Posterior cingulate gyrus (tissue), 11 donors: ENCODE measurements at regions not wholly inside any gene's neighbourhood (a gene's known extent, or its start where the extent isn't known, plus 50 kb on each side); places are given as distances from the start of the nearest gene placed in this dataset.

ENCODE experiments used
- DNase-seq, 10 donors: peaks; one replicate each; pipeline versions ENCODE4 v3.0.0 to v3.0.0-alpha.2; 2020 to 2021; ENCODE audit warnings: mixed read lengths in 3 of 10
- intact Hi-C: fragments of 100-400 bp; cut with DNase I; formaldehyde crosslinking; loops from one replicate; pipeline ENCODE4 v1.15.1; 2023

DNA sequence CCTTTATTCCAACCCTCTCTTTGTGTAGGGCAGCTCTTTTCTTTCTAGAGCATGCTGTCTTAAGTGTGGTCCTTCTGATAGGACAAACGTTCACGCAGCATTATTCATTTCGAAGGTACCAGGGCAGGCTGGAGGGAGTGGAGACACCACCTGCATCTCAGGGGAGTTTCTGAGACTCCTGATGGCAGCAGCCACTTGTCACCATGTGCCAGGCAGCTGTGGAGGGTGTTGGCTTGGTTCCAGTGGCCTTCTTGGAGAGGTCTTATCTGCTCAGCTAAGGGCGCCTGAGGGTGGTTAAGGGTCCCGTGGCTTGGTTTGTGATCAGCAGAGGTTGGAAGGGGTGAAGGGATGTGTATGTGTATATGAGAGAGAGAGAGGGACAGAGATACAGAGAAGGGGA lies 257.1 kb upstream of the EEF2KMT start:
- no peak for DNase-seq
- intact Hi-C loops: no loop called here

DNA sequence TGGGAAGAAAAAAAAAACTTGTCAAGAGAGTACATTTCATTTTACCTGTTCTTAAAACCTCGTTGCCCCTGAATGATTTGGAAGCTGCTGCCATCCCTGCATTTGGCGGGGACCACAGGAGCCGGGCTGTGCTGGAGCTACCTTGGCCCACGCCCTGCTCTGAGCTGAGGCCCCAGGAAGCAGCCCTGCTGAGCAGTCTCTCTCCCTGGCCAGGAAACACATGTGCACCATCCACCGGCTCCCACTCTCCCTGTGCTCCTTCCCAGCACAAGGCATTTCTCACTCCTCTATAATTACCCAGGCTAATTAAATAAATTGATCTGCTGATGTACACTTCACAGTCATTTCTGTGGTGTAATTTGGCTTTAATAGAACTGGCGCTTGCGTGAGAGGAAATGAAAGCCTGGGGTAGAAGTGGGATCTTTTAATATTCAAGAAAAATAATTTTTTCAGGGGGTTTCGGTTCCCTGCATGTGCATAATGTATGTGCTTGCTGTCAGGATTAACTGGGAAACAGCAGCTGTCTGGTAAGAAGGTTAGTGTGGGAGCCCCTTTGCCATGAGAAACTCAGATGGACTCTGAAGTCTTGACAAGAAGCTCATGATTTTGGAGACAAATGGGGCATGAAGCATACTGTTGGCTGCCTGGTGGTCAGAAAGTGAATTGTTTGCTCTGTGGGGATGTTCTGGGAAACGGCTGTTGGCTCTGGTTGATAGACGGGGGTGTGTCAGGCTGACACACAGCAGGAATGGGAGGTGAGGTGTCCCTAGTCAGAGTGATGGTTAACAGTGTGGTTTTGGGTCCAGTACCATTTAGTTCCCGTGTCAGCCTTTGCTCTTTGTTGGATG lies 252.3 kb upstream of the EEF2KMT start:
- intact Hi-C loops: no loop called here
- no peak for DNase-seq

DNA sequence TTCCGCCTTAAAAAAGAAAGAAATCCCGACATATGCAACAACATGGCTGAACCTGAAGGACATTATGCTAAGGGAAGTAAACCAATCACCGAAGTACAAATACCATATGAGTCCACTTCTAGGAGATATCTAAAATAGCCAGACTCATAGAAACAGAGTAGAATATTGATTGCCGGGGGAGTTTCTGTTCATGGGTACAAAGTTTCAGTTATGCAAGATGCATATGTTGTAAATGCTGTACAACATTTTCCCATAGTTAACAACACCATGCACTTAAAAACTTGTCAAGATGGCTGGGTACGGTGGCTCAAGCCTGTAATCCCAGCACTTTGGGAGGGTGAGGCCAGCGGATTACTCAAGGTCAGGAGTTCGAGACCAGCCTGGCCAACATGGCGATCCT lies 251.5 kb upstream of the EEF2KMT start:
- DNase-seq: no peak
- intact Hi-C loops: no loop called here

DNA sequence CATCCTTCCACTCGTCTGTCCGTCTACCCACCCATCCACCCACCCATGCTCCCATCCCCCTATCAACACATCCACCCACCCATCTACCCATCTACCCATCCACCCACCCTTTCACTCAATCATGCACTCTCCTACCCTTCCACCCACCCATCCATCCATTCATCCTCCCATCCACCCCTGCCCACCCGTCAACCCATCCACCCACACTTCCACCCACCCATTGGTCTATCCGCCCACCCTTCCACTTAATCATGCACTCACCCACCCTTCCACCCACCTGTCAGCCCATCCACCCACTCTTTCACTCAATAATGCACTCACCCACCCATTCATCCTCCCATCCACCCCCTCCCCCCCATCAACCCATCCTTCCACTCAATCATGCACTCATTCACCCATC lies 250.0 kb upstream of the EEF2KMT start:
- intact Hi-C loops: no loop called here
- DNase-seq: no peak

DNA sequence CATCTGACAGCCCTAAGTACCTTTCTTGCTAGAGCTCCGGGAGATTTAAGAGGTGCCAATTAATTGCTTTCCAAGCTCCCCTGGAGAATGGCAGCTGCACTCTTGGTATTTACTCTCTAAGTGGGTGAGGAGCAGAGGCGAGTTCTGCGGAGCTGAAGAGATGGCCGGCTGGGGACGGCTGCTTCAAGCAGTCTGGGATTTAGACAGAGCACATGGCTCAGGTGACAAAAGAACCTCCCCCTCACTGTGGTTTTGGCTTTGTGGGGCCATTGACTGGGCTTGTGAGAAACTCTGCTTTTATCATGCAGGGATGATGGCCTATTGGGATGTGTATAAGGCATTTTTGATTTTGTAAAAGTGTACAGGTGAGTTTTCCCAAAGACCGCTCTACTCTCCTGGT lies 239.3 kb upstream of the EEF2KMT start:
- no peak for DNase-seq
- intact Hi-C loops: no loop called here

DNA sequence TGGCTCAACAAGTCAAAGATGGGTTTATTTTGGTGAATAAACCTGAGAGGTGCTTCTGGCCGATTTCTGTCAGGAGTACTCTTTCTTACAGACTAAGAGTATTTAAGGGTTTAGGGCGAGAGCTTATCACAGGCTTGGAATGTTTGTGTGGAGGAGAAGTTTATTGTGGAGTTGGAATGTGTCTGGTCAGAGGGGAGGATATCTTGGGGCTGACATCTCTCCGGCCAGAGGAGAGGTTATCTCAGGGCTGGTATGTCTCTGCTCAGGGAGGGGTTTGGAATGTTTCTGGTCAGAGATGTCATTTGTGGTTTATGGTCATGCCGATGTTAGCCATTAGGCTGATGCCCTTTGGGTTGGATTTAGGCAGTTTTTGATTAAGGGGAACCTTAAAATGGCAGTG lies 236.4 kb upstream of the EEF2KMT start:
- no peak for DNase-seq
- intact Hi-C loops: no loop called here

DNA sequence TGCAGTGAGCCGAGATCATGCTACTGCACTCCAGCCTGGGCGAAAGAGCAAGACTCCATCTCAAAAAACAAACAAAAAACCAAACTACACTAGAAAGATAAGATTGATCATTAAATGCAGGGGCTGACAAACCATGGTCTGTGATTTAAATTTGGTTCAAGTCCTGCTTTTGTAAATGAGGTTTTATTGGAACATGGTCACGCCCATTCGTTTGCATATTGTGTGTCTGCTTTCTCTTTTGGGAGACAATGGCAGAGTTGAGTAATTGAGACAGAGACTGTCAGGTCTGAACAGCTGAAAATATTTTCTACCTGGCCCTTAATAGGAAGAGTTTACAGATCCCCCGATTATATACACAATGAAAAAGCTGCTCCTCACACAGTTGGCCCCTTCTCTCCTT lies 235.5 kb upstream of the EEF2KMT start:
- no peak for DNase-seq
- intact Hi-C loops: no loop called here

DNA sequence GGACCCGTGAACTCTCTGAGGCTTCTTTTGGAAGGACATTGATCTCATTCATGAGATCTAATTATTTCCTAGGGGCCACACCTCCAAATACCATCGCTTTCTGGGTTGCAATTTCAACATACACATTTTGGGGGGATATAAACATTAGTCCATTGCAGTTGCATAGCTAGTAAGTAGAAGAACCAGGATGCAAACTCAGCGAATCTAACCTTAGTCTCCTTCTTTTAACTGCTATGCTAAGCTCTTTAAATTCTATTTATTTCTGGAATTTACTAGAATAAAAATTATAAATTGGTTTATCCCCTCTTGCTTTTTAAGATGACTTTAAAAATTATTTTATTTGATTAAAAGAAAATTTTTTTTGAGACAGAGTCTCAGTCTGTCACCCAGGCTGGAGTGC lies 232.5 kb upstream of the EEF2KMT start:
- intact Hi-C loops: no loop called here
- no peak for DNase-seq

DNA sequence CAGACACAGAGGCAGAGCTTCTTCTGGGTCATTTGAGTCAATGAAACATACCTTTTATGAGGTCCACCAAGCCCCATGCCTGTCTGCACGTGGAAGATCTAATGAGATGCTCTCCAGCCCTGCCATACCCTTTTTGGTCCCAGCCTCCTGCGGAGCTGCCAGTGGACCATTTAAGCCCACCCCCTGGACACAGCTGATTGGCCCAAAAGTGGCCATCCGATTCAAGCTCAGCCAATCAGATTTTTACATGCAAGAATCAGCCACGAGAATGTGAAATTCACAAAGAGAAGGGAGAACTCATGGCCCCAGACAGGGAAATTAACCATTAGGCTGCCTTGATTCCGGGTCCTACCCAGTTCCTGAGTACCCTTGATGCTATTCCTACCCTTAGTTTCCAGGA lies 231.0 kb upstream of the EEF2KMT start:
- DNase-seq: no peak
- intact Hi-C loops: no loop called here

DNA sequence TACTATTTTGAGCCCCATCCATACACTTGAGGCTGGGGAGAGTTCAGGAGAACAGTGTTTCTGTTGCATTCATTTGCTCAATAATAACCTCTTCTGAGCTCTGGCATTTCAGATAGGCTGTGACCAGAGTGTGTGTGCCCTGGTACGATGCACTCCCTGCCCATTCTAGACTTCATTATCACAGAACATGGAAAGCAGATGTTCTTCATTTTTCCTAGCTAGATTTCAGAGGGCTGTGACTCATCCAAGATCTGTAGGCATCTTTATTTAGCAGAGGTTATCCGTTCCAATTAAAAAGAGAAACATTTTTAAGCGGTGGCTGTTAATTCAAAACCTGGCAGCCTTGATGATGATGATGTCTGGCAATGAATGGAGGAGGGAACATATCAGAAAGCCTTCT lies 228.8 kb upstream of the EEF2KMT start:
- DNase-seq: no peak
- intact Hi-C loops: no loop called here

DNA sequence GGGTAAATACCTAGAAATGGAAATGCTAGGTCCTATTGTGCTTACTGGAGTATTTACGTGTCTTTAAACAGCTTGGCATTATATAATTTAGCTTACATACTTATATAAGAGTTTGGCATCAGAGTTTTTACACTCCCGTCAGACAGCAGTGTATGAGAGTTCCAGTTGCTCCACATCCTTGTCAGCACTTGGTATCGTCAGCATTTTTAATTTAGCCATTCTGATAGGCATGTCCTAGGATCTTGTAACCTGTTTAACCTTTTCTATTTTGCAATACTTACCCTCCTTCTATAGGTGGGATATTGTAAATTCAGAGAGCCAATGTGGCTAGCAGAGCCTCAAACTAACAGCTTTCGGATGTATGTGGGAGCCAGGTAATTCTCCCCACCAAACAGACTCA lies 228.3 kb upstream of the EEF2KMT start:
- intact Hi-C loops: no loop called here
- no peak for DNase-seq

DNA sequence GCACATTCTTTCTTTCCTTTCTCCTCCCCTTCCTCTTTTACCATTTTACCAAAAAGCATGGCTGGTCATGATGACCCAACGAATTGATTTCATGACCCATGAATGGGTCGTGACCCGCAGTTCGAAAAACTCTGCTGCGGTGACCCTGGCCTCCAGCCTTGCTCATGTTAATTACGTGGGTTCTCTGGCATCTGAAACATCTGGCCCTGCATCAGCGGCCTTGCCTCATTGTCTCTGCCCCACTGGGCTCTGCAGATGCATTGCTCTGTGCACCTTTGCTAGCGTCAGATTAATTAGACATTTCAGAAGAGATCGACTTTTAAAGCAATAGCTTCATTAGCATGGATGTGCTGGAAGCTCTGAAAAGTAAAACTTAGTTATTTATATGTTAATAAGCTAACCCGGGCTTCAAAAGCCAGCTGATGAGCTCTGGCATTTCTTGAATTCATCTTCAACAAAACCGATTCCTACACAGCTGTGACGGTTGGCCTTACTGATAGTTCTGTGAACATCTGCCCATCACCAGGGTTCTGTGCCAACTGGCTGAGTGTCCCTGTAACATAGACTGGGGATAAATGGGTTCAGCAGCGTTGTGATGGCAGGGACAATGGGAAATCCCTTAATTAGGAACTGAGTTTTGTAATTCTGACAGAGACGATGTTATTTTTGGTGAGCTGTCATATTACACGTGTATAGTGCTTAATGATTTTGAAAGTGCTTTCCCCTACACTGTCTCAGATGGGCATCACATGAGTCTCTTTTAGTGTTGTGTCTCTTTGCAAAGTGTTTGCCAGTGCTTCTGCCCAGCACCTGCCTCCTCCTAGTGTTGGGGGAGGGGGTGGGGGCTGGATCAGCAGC lies 225.9 kb upstream of the EEF2KMT start:
- intact Hi-C loops: no loop called here
- DNase-seq: no peak

DNA sequence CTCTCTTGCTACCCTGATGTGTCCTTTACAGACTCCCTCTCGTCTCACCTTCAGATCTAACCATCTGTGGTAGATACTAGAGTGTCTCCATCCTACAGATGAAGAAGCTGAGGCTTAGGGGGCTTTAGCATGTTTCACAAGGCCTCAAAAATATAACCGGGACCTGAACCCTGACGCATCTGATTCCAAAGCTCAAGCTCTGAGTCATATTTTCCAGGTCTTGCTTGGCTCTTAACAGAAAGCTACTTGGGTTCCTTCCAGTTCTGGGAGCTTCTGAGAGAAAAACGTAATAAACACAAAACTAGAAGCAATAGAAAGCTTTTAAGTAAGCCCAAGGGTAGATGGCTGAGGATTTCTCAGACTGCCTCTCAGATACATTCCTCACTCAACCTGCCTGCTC lies 224.3 kb upstream of the EEF2KMT start:
- DNase-seq: no peak
- intact Hi-C loops: no loop called here

DNA sequence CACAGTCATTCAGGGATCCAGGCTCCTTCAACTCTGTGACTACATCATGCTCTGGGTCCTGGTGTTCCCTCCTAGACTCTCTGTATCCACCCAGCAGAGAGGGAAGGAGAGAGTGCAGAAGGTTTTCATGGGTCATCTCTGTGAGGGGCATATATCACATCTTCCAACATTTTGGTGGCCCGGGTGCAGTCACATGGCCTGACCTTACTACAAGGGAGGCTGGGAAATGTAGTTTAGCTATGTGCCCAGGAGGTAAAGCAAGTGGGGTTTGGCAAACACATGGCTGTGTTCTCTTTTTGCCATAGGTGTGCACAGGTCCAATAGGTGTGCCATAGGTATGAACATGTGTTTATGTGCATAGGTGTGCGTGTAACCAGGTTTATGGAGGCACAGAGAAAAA lies 222.2 kb upstream of the EEF2KMT start:
- DNase-seq: no peak
- intact Hi-C loops: no loop called here

DNA sequence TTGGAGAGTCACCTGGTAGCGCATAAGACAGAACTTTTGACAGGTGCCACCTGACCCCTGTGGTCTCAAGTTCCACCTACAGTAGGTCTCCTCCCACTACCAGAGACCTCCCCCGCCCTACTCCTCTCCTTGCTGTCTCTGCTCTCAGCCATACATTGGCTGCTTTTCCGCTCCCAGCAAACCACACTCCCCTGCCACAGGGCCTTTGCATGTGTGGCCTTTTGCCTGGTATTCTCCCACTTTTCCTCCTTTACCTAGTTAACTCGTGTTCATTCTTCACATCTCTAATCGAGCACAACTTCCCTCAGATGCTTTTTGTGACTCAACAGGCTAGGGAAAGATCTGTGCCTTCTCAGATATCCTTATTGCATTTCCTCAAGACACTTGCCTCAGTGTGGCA lies 218.3 kb upstream of the EEF2KMT start:
- DNase-seq: no peak
- intact Hi-C loops: no loop called here

DNA sequence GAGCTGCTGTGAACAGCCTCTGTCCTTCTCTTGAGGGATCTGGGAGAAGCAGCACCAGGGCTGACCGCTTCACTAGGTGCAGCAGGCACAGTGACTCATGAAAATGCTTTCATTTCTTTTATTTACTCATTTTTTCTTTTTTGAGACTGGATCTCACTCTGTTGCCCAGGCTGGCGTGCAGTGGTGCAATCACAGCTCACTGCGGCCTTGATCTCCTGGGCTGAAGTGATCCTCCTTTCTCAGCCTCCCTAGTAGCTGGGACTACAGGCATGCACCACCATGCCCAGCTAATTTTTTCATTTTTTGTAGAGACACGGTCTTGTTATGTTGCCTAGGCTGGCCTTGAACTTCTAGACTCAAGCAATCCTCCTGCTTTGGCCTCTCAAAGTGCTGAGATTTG lies 216.8 kb upstream of the EEF2KMT start:
- intact Hi-C loops: no loop called here

DNA sequence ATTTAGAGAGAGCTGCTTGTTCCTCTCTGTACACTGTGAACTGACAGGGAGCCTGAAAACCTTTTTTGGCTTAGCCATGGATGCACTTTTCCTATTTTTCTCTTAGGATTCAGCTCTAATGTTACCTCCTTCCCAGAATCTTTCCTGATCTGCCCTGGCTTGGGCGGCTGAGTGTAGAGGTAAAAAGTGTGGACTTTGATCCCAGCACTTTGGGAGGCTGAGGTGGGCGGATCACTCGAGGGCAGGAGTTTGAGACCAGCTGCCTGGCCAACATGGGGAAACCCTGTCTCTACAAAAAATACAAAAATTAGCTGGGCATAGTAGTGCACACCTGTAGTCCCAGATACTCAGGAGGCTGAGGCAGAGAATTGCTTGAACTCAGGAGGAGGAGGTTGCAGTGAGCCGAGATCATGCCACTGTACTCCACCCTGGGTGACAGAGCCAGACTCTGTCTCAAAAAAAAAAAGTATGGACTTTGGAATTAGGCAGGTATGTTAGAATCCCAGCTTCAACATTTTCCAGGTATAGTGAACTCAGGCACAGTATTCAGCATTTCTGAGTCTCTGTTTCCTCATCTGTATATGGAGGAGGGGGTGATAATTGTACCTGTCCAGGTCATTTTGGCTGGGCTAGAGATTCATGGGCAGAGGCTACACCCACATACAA lies 212.5 kb upstream of the EEF2KMT start:
- no peak for DNase-seq
- intact Hi-C loops: no loop called here

More for the DNA sequence above, 216.8 kb upstream of the EEF2KMT start:
- DNase-seq: no peak

DNA sequence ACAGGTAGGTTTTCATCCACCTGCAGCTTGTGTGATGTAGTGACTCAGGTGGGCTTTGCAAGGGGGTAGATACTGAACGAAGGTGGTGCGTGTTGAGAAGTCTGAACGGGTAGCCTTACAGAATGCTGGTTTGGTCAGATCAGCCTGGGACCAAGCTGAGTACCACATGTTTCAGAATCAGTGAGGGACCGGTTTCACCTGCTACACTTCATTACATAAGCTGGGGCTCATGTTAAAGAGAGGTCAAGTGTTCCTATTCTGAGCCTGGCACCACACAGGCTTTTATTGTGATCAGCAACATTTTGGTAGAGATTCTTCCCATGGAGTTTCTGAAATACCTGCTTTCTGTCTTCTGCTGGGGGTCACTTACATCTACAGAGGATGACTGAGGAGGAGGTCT lies 207.4 kb upstream of the EEF2KMT start:
- intact Hi-C loops: no loop called here
- no peak for DNase-seq

DNA sequence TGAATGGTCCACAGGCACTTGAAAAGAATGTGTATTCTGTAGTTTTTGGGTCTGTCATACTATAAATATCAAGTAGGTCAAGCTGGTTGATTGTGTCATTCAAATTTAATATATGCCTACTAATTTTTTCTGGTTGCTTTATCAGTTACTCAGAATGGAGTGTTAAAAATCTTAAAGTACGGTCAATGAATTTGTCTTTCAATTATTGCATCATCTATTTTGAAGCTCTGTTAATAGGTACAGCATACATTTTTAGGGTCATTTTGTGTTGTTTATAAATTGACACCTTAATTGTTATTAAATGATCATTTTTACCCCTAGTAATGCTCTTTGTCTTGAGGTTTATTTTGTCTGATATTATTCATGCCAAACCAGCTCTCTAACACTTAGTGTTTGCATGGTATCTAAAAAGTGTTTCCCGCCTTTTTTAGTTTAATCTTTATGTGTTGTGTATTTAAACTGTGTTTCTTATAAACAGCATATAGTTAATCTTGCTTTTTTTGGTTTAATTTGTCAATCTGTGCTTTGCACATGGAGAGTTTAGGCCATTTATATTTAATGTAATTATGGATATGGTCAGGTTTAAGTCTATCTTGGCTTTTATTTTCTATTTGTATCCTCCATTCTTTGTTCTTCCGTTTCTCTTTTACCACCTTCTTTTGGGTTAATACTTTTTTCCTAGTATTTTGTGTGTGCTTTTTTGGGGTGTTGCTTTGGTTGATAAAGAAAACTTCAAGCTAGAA lies 204.9 kb upstream of the EEF2KMT start:
- DNase-seq: no peak
- intact Hi-C loops: no loop called here

DNA sequence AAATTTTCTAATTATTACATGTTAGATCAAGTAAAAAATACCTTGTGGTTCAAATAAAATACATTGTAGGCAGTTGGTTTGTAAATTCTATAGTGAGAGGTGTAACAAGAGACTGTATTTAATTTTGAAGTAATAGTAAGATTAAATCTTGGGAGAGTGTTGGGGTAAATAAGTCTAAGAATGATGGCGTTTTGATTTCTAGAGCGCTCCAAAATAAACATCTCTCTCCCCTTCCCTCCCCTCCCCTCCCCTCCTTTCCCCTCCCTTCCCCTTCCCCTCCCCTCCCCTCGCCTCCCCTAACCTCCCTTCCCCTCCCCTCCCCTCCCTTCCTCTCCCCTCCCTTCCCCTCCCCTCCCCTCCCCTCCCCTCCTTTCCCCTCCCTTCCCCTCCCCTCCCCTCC lies 200.6 kb upstream of the EEF2KMT start:
- no peak for DNase-seq
- intact Hi-C loops: no loop called here

DNA sequence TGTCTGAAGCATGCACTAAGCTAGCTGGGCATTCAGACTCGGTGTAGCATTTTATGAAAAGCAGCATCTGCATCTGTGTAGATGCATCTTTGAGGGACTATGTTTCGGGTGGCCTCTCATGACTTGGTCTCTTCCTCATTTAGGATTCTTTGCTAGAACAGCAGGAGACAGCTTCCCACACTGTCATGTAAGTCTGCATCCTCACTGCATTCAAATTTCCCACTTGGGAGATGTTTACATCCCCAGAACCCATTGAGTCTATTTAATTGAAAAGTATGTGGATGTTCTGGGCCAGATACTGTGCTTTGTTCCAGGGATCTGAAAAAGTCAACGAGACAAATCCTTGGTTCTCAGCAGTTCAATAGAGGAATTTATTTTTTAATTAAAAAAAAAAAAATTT lies 198.6 kb upstream of the EEF2KMT start:
- DNase-seq: no peak
- intact Hi-C loops: no loop called here
